22Rv1 (cell line): ENCODE measurements at regions not wholly inside any gene's neighbourhood (a gene's known extent, or its start where the extent isn't known, plus 50 kb on each side); places are given as distances from the start of the nearest gene placed in this dataset.

Experiments used
- ZFX ChIP-seq: fragments of 450-650 bp; IDR thresholded peaks from 2 replicates; pipeline ENCODE4 v1.6.1; 2017; ENCODE audit warnings: antibody characterized with exemption, borderline replicate concordance
- TF ChIP-seq, protein P1 (sequence below): fragments of 450-650 bp; IDR thresholded peaks from 2 replicates; pipeline ENCODE4 v1.5.1; 2017; ENCODE audit warnings: mild to moderate bottlenecking

DNA sequence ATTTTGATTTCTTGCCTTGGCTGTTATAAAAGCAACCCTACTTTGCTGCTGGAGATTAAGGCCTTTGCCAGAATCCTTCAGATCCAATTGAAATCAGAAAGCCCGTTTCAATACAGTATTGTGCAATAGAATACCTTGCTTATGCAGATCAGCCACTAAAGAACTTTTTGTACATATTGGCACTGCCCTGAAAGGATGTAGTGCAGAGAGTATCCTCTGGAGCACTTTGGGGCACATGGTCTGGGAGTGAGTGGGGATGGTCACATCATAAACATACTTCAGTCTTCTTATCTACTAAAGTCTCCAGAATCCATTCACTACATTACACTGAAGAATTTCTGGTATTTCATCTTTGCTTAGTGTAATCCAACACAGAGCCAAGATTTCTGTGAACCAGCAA lies 189.0 kb downstream of the CENPF start:
- TF ChIP-seq, protein P1, sequence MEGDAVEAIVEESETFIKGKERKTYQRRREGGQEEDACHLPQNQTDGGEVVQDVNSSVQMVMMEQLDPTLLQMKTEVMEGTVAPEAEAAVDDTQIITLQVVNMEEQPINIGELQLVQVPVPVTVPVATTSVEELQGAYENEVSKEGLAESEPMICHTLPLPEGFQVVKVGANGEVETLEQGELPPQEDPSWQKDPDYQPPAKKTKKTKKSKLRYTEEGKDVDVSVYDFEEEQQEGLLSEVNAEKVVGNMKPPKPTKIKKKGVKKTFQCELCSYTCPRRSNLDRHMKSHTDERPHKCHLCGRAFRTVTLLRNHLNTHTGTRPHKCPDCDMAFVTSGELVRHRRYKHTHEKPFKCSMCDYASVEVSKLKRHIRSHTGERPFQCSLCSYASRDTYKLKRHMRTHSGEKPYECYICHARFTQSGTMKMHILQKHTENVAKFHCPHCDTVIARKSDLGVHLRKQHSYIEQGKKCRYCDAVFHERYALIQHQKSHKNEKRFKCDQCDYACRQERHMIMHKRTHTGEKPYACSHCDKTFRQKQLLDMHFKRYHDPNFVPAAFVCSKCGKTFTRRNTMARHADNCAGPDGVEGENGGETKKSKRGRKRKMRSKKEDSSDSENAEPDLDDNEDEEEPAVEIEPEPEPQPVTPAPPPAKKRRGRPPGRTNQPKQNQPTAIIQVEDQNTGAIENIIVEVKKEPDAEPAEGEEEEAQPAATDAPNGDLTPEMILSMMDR = no peak
- no peak for TF ChIP-seq ZFX
